ENCODE measurements at regions not wholly inside any gene's neighbourhood (a gene's known extent, or its start where the extent isn't known, plus 50 kb on each side); places are given as distances from the start of the nearest gene placed in this dataset.

GRCh38 chr1:71345491-71345890 is 264.7 kb upstream of the ZRANB2 start:
- Histone ChIP-seq H3K4me3 (ENCODE audit: low read length in 2 of 2) (no peak overlapping the region), H3K27me3 (ENCODE audit: control insufficient read depth in 2 of 2, insufficient read depth in 1 of 2, low read length in 1 of 2) (no peaks in the 10 kb centered on the region), H3K4me1 (ENCODE audit: control insufficient read depth in 2 of 2, insufficient read depth in 2 of 2, low read length in 2 of 2) (no peaks in the 10 kb centered on the region), H3K36me3 (ENCODE audit: control insufficient read depth in 2 of 2, insufficient read depth in 2 of 2, low read length in 1 of 2) (no peaks in the 10 kb centered on the region), H3K27ac (ENCODE audit: low read depth in 1 of 2, low read length in 1 of 2) (no peak overlapping the region), H3K9me3 (ENCODE audit: control insufficient read depth in 2 of 2, insufficient read depth in 1 of 2, low read length in 1 of 2) (peaks cover 0 to 9% of the 10 kb centered on the region in 2 donors)
- no peak for DNase-seq (ENCODE audit: low read depth in 6 of 9, low spot score in 9 of 9)
- WGBS, result 80% methylated on average over 2 of the region's 2 CpGs

DNA sequence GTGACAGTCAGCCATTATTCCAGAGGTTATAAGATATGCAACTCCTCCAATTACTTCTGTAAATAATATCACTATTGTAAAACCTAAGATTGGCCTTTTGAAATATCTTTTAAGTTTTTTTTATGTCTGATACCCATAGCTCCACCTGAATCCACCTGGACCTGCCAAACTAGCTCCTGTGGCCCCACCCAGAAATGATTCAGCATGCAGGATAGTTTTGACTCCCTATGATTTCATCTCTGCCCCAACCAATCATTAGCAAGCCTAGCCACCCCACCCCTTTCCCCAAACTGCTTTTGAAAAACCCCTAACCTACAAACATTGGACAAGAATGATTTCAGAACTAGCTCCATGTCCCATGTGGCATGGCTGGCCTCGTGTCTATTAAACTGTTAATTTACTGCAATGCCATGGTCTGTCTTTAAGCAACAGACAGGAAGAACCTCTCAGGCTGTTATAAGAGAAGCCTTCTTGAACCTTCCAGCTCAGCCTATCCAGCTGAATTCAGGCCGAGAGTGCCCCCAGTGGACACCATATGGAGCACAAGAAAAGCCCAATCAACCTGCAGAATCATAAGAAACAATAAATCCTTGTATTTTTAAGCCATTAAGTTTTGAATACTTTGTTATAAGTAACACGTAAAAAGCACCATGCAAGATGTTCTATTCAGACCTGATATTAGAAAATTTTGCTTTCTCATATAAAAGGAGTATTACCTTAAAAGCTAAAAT is 263.0 kb upstream of the ZRANB2 start:
- no peaks in the 10 kb centered on the region for H3K27me3 ChIP-seq (ENCODE audit: control insufficient read depth in 2 of 2, insufficient read depth in 1 of 2, low read length in 1 of 2)
- H3K27ac ChIP-seq (ENCODE audit: low read depth in 1 of 2, low read length in 1 of 2), result no peak overlapping the region
- DNase-seq (ENCODE audit: low read depth in 6 of 9, low spot score in 9 of 9), result no peak
- peaks cover 0 to 9% of the 10 kb centered on the region in 2 donors for H3K9me3 ChIP-seq (ENCODE audit: control insufficient read depth in 2 of 2, insufficient read depth in 1 of 2, low read length in 1 of 2)
- H3K4me1 ChIP-seq (ENCODE audit: control insufficient read depth in 2 of 2, insufficient read depth in 2 of 2, low read length in 2 of 2), result no peaks in the 10 kb centered on the region
- no peaks in the 10 kb centered on the region for H3K36me3 ChIP-seq (ENCODE audit: control insufficient read depth in 2 of 2, insufficient read depth in 2 of 2, low read length in 1 of 2)
- H3K4me3 ChIP-seq (ENCODE audit: low read length in 2 of 2), result no peak overlapping the region
- WGBS, result 81% methylated on average over 3 of the region's 3 CpGs

- H3K9me3 ChIP-seq (ENCODE audit: control insufficient read depth in 2 of 2, insufficient read depth in 1 of 2, low read length in 1 of 2), result peaks cover 1 to 9% of the 10 kb centered on the region in 2 donors
- H3K27ac ChIP-seq (ENCODE audit: low read depth in 1 of 2, low read length in 1 of 2), result no peak overlapping the region
- no peak overlapping the region for H3K4me3 ChIP-seq (ENCODE audit: low read length in 2 of 2)
- H3K27me3 ChIP-seq (ENCODE audit: control insufficient read depth in 2 of 2, insufficient read depth in 1 of 2, low read length in 1 of 2), result no peaks in the 10 kb centered on the region
- no peaks in the 10 kb centered on the region for H3K4me1 ChIP-seq (ENCODE audit: control insufficient read depth in 2 of 2, insufficient read depth in 2 of 2, low read length in 2 of 2)
- H3K36me3 ChIP-seq (ENCODE audit: control insufficient read depth in 2 of 2, insufficient read depth in 2 of 2, low read length in 1 of 2), result no peaks in the 10 kb centered on the region
- no peak for DNase-seq (ENCODE audit: low read depth in 6 of 9, low spot score in 9 of 9)
Observed at GRCh38 chr1:71339238-71339637, 258.4 kb upstream of the ZRANB2 start.

DNA sequence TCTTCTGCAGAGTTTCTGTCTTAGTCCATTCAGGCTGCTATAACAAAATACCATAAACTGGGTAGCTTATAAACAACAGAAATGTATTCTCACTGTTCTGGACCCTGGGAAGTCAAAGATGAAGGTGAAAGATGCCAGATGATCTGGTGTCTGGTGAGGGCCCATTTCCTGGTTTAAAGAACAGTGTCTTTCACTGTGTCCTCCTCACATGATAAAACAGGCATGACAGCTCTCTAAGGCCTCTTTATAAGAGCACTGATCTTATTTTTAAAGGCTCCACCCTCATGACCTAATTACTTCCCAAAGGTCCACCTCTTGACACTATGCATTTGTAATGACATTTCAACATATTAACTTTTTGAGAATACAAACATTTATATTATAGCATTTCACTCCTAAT is 250.2 kb upstream of the ZRANB2 start:
- H3K27me3 ChIP-seq (ENCODE audit: control insufficient read depth in 2 of 2, insufficient read depth in 1 of 2, low read length in 1 of 2), result no peaks in the 10 kb centered on the region
- H3K36me3 ChIP-seq (ENCODE audit: control insufficient read depth in 2 of 2, insufficient read depth in 2 of 2, low read length in 1 of 2), result no peaks in the 10 kb centered on the region
- no peak overlapping the region for H3K4me3 ChIP-seq (ENCODE audit: low read length in 2 of 2)
- peaks cover 0 to 3% of the 10 kb centered on the region in 2 donors for H3K9me3 ChIP-seq (ENCODE audit: control insufficient read depth in 2 of 2, insufficient read depth in 1 of 2, low read length in 1 of 2)
- H3K4me1 ChIP-seq (ENCODE audit: control insufficient read depth in 2 of 2, insufficient read depth in 2 of 2, low read length in 2 of 2), result no peaks in the 10 kb centered on the region
- H3K27ac ChIP-seq (ENCODE audit: low read depth in 1 of 2, low read length in 1 of 2), result no peak overlapping the region
- DNase-seq (ENCODE audit: low read depth in 6 of 9, low spot score in 9 of 9), result no peak

GRCh38 chr1:71324671-71325267 is 243.9 kb upstream of the ZRANB2 start:
- Histone ChIP-seq H3K9me3 (ENCODE audit: control insufficient read depth in 2 of 2, insufficient read depth in 1 of 2, low read length in 1 of 2) (no peaks in the 10 kb centered on the region), H3K36me3 (ENCODE audit: control insufficient read depth in 2 of 2, insufficient read depth in 2 of 2, low read length in 1 of 2) (no peaks in the 10 kb centered on the region), H3K27ac (ENCODE audit: low read depth in 1 of 2, low read length in 1 of 2) (no peak overlapping the region), H3K4me1 (ENCODE audit: control insufficient read depth in 2 of 2, insufficient read depth in 2 of 2, low read length in 2 of 2) (no peaks in the 10 kb centered on the region), H3K27me3 (ENCODE audit: control insufficient read depth in 2 of 2, insufficient read depth in 1 of 2, low read length in 1 of 2) (no peaks in the 10 kb centered on the region), H3K4me3 (ENCODE audit: low read length in 2 of 2) (no peak overlapping the region)
- DNase-seq (ENCODE audit: low read depth in 6 of 9, low spot score in 9 of 9), result no peak
- 79% methylated on average over 1 of the region's 1 CpG for WGBS

DNA sequence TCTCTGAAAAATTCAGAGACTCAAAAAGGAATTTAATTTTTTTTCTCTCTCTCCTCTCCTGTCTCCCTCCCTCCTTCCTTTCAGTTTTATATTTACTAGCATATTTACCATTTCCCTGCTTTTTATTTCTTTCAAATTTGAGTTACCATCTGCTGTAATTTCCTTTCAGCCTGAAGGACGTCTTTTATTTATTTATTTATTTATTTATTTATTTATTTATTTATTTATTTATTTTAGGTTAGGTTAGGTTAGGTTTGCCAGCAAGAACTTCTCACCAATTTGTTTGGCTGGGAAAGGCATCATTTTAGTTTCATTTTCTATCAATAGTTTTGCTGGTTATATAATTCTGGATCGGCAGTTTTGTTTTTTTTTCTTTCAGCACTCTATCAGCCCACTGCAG is 231.7 kb upstream of the ZRANB2 start:
- no peak overlapping the region for H3K27ac ChIP-seq (ENCODE audit: low read depth in 1 of 2, low read length in 1 of 2)
- H3K4me3 ChIP-seq (ENCODE audit: low read length in 2 of 2), result no peak overlapping the region
- WGBS, result 50% methylated on average over 2 of the region's 2 CpGs
- H3K4me1 ChIP-seq (ENCODE audit: control insufficient read depth in 2 of 2, insufficient read depth in 2 of 2, low read length in 2 of 2), result no peaks in the 10 kb centered on the region
- H3K36me3 ChIP-seq (ENCODE audit: control insufficient read depth in 2 of 2, insufficient read depth in 2 of 2, low read length in 1 of 2), result no peaks in the 10 kb centered on the region
- no peaks in the 10 kb centered on the region for H3K27me3 ChIP-seq (ENCODE audit: control insufficient read depth in 2 of 2, insufficient read depth in 1 of 2, low read length in 1 of 2)
- H3K9me3 ChIP-seq (ENCODE audit: control insufficient read depth in 2 of 2, insufficient read depth in 1 of 2, low read length in 1 of 2), result no peaks in the 10 kb centered on the region
- DNase-seq (ENCODE audit: low read depth in 6 of 9, low spot score in 9 of 9), result no peak

- Histone ChIP-seq H3K4me3 (ENCODE audit: low read length in 2 of 2) (no peak overlapping the region), H3K36me3 (ENCODE audit: control insufficient read depth in 2 of 2, insufficient read depth in 2 of 2, low read length in 1 of 2) (no peaks in the 10 kb centered on the region), H3K27me3 (ENCODE audit: control insufficient read depth in 2 of 2, insufficient read depth in 1 of 2, low read length in 1 of 2) (no peaks in the 10 kb centered on the region), H3K27ac (ENCODE audit: low read depth in 1 of 2, low read length in 1 of 2) (no peak overlapping the region), H3K9me3 (ENCODE audit: control insufficient read depth in 2 of 2, insufficient read depth in 1 of 2, low read length in 1 of 2) (no peaks in the 10 kb centered on the region), H3K4me1 (ENCODE audit: control insufficient read depth in 2 of 2, insufficient read depth in 2 of 2, low read length in 2 of 2) (no peaks in the 10 kb centered on the region)
- 82% methylated on average over 1 of the region's 1 CpG for WGBS
- DNase-seq (ENCODE audit: low read depth in 6 of 9, low spot score in 9 of 9), result no peak
Observed at GRCh38 chr1:71311376-71311775, 230.5 kb upstream of the ZRANB2 start.

DNA sequence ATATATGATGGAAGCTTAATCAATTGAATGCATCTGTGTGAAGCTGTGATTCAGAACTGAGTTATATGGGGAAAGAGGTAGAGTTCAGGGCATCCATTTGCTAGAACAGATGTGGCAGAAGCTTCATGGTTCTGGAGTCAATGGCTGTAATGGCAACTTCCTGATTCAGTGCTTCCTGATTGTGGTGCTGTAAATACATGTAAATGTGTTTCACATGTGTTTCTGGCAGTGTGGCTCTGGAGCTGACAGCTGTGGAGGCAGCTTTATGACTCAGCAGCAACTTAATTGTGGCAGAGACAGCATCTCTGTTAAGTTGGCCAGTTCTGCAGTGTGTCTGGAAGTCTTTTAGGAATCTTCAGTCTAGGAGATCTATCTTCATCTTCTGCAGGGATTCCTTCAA is 226.6 kb upstream of the ZRANB2 start:
- H3K9me3 ChIP-seq (ENCODE audit: control insufficient read depth in 2 of 2, insufficient read depth in 1 of 2, low read length in 1 of 2), result no peaks in the 10 kb centered on the region
- H3K36me3 ChIP-seq (ENCODE audit: control insufficient read depth in 2 of 2, insufficient read depth in 2 of 2, low read length in 1 of 2), result no peaks in the 10 kb centered on the region
- H3K4me3 ChIP-seq (ENCODE audit: low read length in 2 of 2), result no peak overlapping the region
- no peaks in the 10 kb centered on the region for H3K27me3 ChIP-seq (ENCODE audit: control insufficient read depth in 2 of 2, insufficient read depth in 1 of 2, low read length in 1 of 2)
- H3K27ac ChIP-seq (ENCODE audit: low read depth in 1 of 2, low read length in 1 of 2), result no peak overlapping the region
- no peak for DNase-seq (ENCODE audit: low read depth in 6 of 9, low spot score in 9 of 9)
- H3K4me1 ChIP-seq (ENCODE audit: control insufficient read depth in 2 of 2, insufficient read depth in 2 of 2, low read length in 2 of 2), result no peaks in the 10 kb centered on the region

DNA sequence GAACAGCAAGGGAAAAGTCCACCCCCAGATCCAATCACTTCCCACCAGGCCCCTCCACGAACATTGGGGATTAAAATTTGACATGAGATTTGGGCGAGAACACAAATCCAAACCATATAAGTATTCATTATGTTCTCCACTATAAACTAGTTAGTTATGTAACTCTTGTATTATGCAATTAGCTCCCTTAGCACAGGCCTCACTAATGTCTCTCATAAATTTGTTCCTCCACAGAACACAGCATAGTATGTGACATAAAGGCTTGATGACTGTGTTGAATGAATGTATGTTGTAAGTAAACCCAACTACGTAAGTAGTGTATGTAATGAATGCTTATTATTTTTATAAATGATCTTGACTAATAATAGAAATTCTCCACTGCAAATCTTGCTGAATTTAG is 223.3 kb upstream of the ZRANB2 start:
- H3K27me3 ChIP-seq (ENCODE audit: control insufficient read depth in 2 of 2, insufficient read depth in 1 of 2, low read length in 1 of 2), result no peaks in the 10 kb centered on the region
- WGBS, result 57% methylated on average over 3 of the region's 3 CpGs
- no peaks in the 10 kb centered on the region for H3K36me3 ChIP-seq (ENCODE audit: control insufficient read depth in 2 of 2, insufficient read depth in 2 of 2, low read length in 1 of 2)
- H3K4me3 ChIP-seq (ENCODE audit: low read length in 2 of 2), result no peak overlapping the region
- H3K4me1 ChIP-seq (ENCODE audit: control insufficient read depth in 2 of 2, insufficient read depth in 2 of 2, low read length in 2 of 2), result no peaks in the 10 kb centered on the region
- no peaks in the 10 kb centered on the region for H3K9me3 ChIP-seq (ENCODE audit: control insufficient read depth in 2 of 2, insufficient read depth in 1 of 2, low read length in 1 of 2)
- no peak overlapping the region for H3K27ac ChIP-seq (ENCODE audit: low read depth in 1 of 2, low read length in 1 of 2)
- no peak for DNase-seq (ENCODE audit: low read depth in 6 of 9, low spot score in 9 of 9)

Measured in thymus (tissue), 11 donors.